ENCODE measurements at regions not wholly inside any gene's neighbourhood (a gene's known extent, or its start where the extent isn't known, plus 50 kb on each side); places are given as distances from the start of the nearest gene placed in this dataset.
"Not testable (repeated sequence)": the region's sequence is repeated elsewhere in the genome, so short reads cannot be mapped to it uniquely, and the experiment has no call there.

DNA sequence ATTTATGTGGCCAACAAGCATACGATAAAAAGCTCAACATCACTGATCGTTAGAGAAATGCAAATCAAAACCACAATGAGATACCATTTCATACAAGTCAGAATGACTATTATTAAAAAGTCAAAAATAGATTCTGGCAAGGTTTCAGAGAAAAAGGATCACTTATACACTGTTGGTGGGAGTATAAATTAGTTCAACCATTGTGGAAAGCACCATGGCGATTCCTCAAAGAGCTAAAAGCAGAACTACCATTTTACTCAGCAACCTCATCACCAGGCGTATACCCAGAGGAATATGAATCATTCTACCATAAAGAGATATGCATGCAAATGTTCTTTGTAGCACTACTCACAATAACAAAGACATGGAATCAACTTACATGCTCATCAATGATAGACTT lies 478.7 kb upstream of the GALNTL6 start:
- no peak overlapping the region for H3K27ac ChIP-seq (ENCODE audit: insufficient read depth, low read depth, low read length)
- no peak overlapping the region for H3K4me2 ChIP-seq (ENCODE audit: insufficient read depth, low read length)
- no peak overlapping the region for H3K9ac ChIP-seq (replicated peaks; ENCODE audit: extremely low read depth, insufficient read depth, low read length)
- no peaks in the 10 kb centered on the region for H3K4me1 ChIP-seq (ENCODE audit: control insufficient read depth, extremely low read depth, insufficient read depth, low read length)
- no peaks in the 10 kb centered on the region for H3K9me3 ChIP-seq (replicated peaks; ENCODE audit: control insufficient read depth, insufficient read depth, low read length)
- no peaks in the 10 kb centered on the region for H3K9me1 ChIP-seq (replicated peaks; ENCODE audit: control insufficient read depth, extremely low read depth, insufficient read depth, low read length)
- H3K79me2 ChIP-seq (ENCODE audit: control insufficient read depth, insufficient read depth, low read length), result no peaks in the 10 kb centered on the region
- no peak overlapping the region for H2AFZ ChIP-seq (ENCODE audit: low read depth, low read length)
- no peak overlapping the region for H3K4me3 ChIP-seq (replicated peaks in 1 of 3; ENCODE audit: insufficient read depth in 1 of 3, low read depth in 1 of 3, low read length in 3 of 3)
- H4K20me1 ChIP-seq (replicated peaks; ENCODE audit: control insufficient read depth, extremely low read depth, insufficient read depth, low read length), result no peaks in the 10 kb centered on the region
- H3K27me3 ChIP-seq (ENCODE audit: control insufficient read depth in 2 of 2, insufficient read depth in 2 of 2, low read length in 2 of 2), result no peaks in the 10 kb centered on the region
- TF ChIP-seq GATA2 (IDR thresholded peaks at IDR 0.05; ENCODE audit: insufficient read depth, insufficient read length, low read depth, low read length), result no peak
- no peak for TF ChIP-seq POLR2AphosphoS5 (IDR thresholded peaks at IDR 0.05; ENCODE audit: insufficient read depth, low read depth, low read length)
- DNase-seq (ENCODE audit: low read depth, low spot score), result no peak
- dilution Hi-C loops (cut with MboI; ENCODE audit: extremely low pct_ligation_motif_present, low sequenced_read_pairs), result no loop called here
- FAIRE-seq, result no peak
- intact Hi-C loops (cut with micrococcal nuclease), result no loop called here
- POLR2A ChIA-PET, result no interaction called here
- H3K36me3 ChIP-seq (ENCODE audit: control insufficient read depth in 2 of 2, extremely low read depth in 1 of 2, insufficient read depth in 2 of 2, low read length in 2 of 2), result no peaks in the 10 kb centered on the region
- CTCF ChIA-PET, result no interaction called here
- no TSS peak for BruUV-seq (replicated peaks)

DNA sequence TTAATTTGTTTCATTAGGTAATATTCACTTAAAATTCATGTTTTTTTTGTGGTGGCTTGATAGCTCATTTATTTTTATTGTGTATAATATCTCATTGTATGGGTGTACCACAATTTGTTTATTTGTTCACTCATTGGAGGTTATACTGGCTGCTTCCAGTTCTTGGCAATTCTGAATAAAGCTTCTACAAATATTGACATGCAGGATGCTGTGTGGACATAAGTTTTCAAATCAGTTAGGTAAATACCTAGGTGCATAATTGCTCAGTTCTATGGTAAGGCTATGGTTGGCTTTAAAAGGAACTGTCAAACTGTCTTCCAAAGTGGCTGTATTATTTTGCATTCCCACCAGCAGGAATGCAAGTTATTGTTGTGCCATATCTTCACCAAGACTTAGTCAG lies 504.5 kb upstream of the GALNTL6 start:
- DNase-seq (ENCODE audit: low read depth, low spot score) (no peak), FAIRE-seq (no peak)
- Histone ChIP-seq H3K27ac (ENCODE audit: insufficient read depth, low read depth, low read length) (no peak overlapping the region), H3K9me1 (replicated peaks; ENCODE audit: control insufficient read depth, extremely low read depth, insufficient read depth, low read length) (no peaks in the 10 kb centered on the region), H3K79me2 (ENCODE audit: control insufficient read depth, insufficient read depth, low read length) (no peaks in the 10 kb centered on the region), H3K4me1 (ENCODE audit: control insufficient read depth, extremely low read depth, insufficient read depth, low read length) (no peaks in the 10 kb centered on the region), H3K36me3 (ENCODE audit: control insufficient read depth in 2 of 2, extremely low read depth in 1 of 2, insufficient read depth in 2 of 2, low read length in 2 of 2) (no peaks in the 10 kb centered on the region), H3K9me3 (replicated peaks; ENCODE audit: control insufficient read depth, insufficient read depth, low read length) (peaks cover 7% of the 10 kb centered on the region), H3K27me3 (ENCODE audit: control insufficient read depth in 2 of 2, insufficient read depth in 2 of 2, low read length in 2 of 2) (no peaks in the 10 kb centered on the region), H3K9ac (replicated peaks; ENCODE audit: extremely low read depth, insufficient read depth, low read length) (no peak overlapping the region), H2AFZ (ENCODE audit: low read depth, low read length) (no peak overlapping the region), H3K4me2 (ENCODE audit: insufficient read depth, low read length) (no peak overlapping the region), H3K4me3 (replicated peaks in 1 of 3; ENCODE audit: insufficient read depth in 1 of 3, low read depth in 1 of 3, low read length in 3 of 3) (no peak overlapping the region), H4K20me1 (replicated peaks; ENCODE audit: control insufficient read depth, extremely low read depth, insufficient read depth, low read length) (no peaks in the 10 kb centered on the region)
- ChIA-PET POLR2A (no interaction called here), CTCF (no interaction called here)
- TF ChIP-seq POLR2A (IDR thresholded peaks at IDR 0.05; ENCODE audit: low read depth, low read length) (no peak), EZH2 (IDR thresholded peaks at IDR 0.05; ENCODE audit: borderline replicate concordance, low read depth, low read length, severe bottlenecking) (no peak), POLR2AphosphoS5 (IDR thresholded peaks at IDR 0.05; ENCODE audit: insufficient read depth, low read depth, low read length) (no peak), GATA2 (IDR thresholded peaks at IDR 0.05; ENCODE audit: insufficient read depth, insufficient read length, low read depth, low read length) (no peak), JUN (IDR thresholded peaks at IDR 0.05; ENCODE audit: borderline replicate concordance, insufficient read depth, insufficient read length, low read depth) (no peak), FOS (IDR thresholded peaks at IDR 0.05; ENCODE audit: borderline replicate concordance, insufficient read depth, low read length) (no peak), MYC (IDR thresholded peaks at IDR 0.05; ENCODE audit: low read depth, low read length) (no peak)
- TF ChIP-seq, protein P1, sequence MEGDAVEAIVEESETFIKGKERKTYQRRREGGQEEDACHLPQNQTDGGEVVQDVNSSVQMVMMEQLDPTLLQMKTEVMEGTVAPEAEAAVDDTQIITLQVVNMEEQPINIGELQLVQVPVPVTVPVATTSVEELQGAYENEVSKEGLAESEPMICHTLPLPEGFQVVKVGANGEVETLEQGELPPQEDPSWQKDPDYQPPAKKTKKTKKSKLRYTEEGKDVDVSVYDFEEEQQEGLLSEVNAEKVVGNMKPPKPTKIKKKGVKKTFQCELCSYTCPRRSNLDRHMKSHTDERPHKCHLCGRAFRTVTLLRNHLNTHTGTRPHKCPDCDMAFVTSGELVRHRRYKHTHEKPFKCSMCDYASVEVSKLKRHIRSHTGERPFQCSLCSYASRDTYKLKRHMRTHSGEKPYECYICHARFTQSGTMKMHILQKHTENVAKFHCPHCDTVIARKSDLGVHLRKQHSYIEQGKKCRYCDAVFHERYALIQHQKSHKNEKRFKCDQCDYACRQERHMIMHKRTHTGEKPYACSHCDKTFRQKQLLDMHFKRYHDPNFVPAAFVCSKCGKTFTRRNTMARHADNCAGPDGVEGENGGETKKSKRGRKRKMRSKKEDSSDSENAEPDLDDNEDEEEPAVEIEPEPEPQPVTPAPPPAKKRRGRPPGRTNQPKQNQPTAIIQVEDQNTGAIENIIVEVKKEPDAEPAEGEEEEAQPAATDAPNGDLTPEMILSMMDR (IDR thresholded peaks at IDR 0.05; ENCODE audit: extremely low read depth in 1 of 2, insufficient read depth in 1 of 2, low read depth in 1 of 2, low read length in 2 of 2), result no peak
- TF ChIP-seq, protein P2, sequence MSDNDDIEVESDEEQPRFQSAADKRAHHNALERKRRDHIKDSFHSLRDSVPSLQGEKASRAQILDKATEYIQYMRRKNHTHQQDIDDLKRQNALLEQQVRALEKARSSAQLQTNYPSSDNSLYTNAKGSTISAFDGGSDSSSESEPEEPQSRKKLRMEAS (IDR thresholded peaks at IDR 0.05; ENCODE audit: insufficient read depth, insufficient read length), result no peak
- intact Hi-C loops (cut with micrococcal nuclease) (no loop called here), dilution Hi-C loops (cut with MboI; ENCODE audit: extremely low pct_ligation_motif_present, low sequenced_read_pairs) (no loop called here)
- BruUV-seq (replicated peaks), result no TSS peak

DNA sequence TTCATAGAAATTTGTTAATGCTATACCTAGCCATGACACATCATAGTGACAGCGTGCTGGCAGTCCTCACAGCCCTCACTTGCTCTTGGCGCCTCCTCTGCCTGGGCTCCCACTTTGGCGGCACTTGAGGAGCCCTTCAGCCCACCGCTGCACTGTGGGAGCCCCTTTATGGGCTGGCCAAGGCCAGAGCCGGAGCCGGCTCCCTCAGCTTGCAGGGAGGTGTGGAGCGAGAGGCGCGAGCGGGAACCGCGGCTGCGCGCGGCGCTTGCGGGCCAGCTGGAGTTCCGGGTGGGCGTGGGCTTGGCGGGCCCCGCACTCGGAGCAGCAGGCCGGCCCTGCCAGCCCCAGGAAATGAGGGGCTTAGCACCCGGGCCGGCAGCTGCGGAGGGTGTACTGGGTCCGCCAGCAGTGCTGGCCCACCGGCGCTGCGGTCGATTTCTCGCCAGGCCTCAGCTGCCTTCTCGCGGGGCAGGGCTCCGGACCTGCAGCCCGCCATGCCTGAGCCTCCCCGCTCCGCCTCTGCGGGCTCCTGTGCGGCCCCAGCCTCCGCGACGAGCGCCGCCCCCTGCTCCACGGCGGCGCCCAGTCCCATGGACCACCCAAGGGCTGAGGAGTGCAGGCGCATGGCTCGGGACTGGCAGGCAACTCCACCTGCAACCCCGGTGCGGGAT lies 515.0 kb upstream of the GALNTL6 start:
- H2AFZ ChIP-seq (ENCODE audit: low read depth, low read length); H3K27me3 ChIP-seq (ENCODE audit: control insufficient read depth in 2 of 2, insufficient read depth in 2 of 2, low read length in 2 of 2); dilution Hi-C loops (cut with MboI; ENCODE audit: extremely low pct_ligation_motif_present, low sequenced_read_pairs); H3K4me2 ChIP-seq (ENCODE audit: insufficient read depth, low read length); POLR2A ChIA-PET; DNase-seq (ENCODE audit: low read depth, low spot score); FAIRE-seq; CTCF ChIA-PET; BruUV-seq (replicated peaks); H3K4me1 ChIP-seq (ENCODE audit: control insufficient read depth, extremely low read depth, insufficient read depth, low read length); H3K27ac ChIP-seq (ENCODE audit: insufficient read depth, low read depth, low read length); H3K9me1 ChIP-seq (replicated peaks; ENCODE audit: control insufficient read depth, extremely low read depth, insufficient read depth, low read length); H3K36me3 ChIP-seq (ENCODE audit: control insufficient read depth in 2 of 2, extremely low read depth in 1 of 2, insufficient read depth in 2 of 2, low read length in 2 of 2); H3K9ac ChIP-seq (replicated peaks; ENCODE audit: extremely low read depth, insufficient read depth, low read length); H3K9me3 ChIP-seq (replicated peaks; ENCODE audit: control insufficient read depth, insufficient read depth, low read length); H3K4me3 ChIP-seq (replicated peaks in 1 of 3; ENCODE audit: insufficient read depth in 1 of 3, low read depth in 1 of 3, low read length in 3 of 3); H3K79me2 ChIP-seq (ENCODE audit: control insufficient read depth, insufficient read depth, low read length); H4K20me1 ChIP-seq (replicated peaks; ENCODE audit: control insufficient read depth, extremely low read depth, insufficient read depth, low read length); intact Hi-C loops (cut with micrococcal nuclease): not testable (repeated sequence)
